Bone marrow (tissue), 2 donors: ENCODE measurements at regions not wholly inside any gene's neighbourhood (a gene's known extent, or its start where the extent isn't known, plus 50 kb on each side); places are given as distances from the start of the nearest gene placed in this dataset.

Source experiments
- DNase-seq, 2 donors: peaks; one replicate each; lab custom pipeline; 2025; lab: John Stamatoyannopoulos, UW

DNA sequence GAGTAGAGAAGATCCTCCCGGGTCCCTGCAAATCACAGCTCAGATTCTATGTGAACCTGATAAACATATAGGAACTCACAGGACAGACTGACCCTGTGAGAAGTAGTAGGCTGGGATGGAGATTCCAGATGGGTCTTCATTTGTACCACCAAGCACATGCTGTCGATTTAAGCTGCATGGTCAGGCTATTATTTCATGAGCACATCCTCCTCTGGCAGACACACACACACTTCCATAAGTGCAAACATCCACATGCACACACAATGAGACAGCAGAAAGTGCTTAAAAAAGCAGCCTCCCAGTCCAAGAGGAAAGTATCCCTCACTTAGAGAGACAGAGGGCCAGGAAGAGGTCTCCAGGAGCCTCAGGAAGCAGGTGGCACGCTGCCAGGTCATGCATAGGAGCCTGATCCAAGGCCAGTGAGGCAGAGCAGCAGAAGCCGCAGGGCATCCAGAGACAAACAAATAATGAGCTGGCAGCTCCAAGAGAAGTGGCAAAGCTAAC lies 131.8 kb downstream of the UNC5CL start:
- DNase-seq, result no peak

DNA sequence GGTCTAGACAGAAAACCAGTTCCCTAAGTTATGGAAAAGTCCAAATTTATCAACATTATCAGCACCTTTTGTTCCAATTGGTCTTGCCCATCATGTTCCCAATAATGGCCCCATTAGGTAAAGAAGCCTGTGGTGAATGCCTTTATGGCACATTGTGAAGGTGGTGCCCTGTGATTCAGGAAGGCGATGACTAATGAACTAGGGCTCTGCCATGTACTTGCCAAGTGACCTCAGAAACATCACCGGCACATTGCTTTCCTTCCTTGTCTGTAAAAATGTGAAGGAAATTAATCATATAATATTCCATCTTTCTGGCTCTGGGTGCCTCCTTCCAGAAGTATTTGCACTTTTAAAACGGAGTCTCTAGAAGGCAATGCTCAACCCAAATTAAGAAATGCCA lies 132.3 kb downstream of the UNC5CL start:
- DNase-seq, result no peak

DNA sequence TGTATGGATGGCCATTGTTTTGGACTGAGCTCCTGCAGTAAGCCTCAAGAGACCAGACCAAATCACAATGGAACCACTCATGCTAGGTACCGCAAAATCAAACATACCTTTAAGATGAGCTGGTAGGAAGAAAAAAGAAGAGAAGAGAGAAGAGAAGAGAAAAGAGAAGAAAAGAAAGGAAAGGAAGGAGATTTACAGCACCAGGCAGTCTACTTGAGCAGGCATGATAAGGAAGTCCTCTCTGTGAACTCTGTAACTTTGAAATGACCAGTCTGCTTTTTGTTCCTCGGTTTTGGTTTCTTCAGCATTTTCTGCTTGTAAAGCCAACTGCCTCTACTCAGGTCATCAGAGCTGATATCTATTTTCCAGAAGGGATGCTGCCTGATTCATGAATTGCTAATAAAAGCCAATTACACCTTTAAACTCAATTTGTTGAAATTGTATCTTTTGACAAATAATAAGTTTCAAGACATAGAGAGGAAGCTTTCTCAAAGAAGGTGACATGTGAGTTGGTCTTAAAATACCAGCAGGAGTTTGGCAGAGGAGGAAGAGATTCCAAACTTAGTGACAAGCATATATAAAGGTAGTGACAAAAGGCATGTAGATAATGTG lies 134.3 kb downstream of the UNC5CL start:
- no peak for DNase-seq

DNA sequence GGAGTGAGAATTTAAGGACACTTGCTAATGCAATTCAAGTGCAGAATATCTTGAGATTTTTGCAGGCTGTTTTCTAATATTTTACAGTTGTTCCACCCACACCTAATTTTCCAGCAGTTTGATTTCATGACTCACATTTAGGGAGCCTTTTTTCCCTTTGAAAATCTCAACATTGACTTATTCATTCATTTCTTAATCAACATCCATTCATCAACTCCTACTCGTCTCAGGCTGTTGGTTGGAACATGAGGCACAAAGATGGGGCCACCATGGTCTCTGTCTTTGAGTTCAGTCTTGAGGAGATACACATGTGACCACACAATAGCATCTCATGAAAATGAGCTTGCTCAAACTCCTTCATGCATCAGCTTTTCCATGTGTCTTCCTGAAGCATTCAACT lies 135.6 kb downstream of the UNC5CL start:
- DNase-seq, result no peak

DNA sequence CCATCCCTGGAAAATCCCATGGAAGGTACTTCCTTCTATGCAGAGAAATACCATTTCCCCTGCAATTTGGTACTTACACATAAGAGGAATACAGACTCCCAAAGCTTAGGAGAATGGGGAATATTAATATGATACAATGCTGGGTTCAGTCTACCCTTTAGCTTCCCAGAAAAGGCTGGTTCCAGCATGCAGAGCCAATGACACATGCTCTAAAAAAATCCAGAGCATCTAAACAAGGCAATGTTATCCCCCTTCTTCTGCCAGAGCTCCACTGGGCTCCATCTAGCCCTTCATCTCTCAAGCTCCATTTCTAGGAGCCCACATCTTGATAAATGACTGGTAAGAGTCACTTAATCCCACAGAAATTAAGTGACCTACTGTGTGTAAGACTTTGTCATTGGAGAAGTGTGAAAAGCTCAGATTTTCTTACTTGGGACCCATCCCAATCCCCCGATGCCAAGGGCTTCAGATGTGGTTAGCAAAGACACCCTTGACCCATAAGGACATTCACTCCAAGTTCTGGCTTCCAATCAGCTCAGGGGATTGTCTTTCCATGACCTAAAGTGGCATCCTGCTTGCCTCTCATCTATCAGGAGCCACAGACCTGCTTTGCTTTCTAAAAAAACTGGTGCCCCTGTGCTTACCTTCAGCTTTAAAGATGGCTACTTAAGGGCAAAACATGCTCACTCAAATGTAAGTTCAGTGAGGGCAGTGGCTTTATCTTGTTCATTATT lies 137.5 kb downstream of the UNC5CL start:
- no peak for DNase-seq

DNA sequence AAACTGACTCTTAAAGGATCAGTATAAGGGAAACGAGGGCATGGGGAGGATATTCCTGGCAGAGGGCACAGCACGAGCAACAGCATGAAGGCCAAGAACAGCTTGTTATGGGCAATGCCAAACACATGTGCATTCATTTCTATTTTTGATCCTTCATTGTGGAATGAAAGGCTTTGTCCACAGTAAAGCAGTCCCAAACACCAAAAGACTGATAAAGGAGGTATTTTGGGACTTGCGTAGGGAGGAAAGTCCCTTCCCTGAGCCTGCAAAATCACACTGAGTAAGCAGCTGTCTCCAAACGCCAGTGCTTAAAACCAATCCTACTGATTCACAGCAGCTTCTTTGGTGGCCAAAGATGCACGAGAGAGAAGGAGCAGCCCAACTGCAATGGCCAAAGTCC lies 138.2 kb downstream of the UNC5CL start:
- no peak for DNase-seq

DNA sequence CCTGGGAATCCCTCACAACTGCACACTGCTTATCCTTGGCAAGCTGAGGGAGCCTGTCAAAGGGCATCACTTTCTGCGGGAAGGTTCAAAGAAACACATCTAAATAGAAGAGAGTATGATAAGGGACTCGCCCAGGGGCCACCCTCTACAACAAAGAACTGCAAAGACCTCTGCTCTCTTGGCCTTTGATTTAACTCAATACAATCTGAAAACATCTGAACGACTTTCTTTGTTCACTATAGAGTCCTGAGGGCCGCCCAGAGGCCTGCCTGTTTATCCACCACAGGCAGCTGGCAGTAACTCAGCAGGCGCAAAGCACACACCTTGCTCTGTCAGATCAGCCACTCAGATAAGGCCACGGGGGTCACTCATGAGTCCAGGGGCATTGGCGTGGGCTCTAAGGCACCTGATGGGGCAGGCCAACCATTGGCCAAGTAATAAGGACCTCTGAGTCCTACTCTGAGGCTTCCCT lies 139.3 kb downstream of the UNC5CL start:
- DNase-seq, result no peak

DNA sequence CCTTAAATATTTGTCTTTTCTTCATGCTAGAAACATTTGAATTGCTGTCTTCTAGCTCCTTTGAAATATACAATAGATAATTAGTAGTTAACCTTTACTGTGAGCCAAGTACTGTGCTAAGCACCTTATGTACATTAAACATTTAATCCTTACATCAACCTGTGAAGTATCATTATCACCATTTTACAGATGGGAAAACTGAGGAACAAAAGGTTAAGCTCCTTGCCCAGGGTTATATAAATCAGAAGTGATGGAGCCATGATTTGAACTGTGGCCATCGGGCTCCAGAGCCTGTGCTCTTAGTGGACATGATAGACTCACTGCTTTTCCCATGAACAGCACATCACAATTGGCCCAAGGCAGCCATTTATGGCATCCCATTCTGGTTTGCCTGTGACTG lies 140.9 kb downstream of the UNC5CL start:
- DNase-seq, result no peak

DNA sequence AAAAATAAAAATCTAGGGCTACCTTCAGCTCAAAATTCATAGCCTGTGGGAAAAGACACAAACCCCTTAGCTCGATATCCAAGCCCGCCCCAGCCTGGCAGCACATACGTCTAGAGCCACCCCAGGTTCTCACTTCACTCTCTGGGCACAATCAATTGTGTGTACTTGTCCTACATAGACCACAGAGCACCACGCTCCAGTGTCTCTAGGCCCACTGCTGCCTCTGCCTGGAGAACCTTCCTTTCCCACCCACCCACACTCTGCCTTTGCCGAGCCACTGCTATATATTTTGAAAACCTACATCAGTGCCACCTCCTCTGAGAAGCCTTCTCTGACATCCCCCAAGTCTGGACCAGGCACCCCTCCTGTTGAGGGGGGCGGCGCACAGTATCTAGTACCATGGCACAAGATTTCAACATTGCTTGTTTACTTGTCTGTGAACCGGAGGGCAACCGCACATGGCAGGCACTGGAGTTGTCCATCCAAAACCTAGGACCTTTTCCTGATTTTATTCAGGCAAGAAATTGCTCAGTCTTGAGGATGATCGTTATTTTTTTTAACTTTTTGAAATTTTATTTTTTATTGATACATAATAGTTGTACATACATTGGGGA lies 141.5 kb downstream of the UNC5CL start:
- no peak for DNase-seq

DNA sequence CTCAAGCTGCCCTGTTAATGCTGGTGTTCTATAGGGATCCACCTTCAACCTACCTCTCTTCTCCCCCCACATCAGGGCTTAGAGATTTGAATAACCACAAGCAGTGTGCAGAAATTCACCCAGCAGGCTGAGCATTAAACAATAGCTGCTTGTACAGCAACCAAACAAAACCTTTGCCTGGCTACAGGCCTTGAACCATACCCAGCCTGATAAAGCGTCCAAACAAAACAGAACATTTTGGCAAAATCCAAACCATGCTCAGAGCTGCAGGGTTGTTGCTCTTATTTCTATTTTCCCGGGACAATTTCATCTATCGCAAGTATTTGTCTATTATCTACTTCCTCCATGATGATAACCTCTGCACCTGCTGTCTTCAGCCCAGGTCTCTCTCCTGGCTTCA lies 142.3 kb downstream of the UNC5CL start:
- DNase-seq, result no peak

DNA sequence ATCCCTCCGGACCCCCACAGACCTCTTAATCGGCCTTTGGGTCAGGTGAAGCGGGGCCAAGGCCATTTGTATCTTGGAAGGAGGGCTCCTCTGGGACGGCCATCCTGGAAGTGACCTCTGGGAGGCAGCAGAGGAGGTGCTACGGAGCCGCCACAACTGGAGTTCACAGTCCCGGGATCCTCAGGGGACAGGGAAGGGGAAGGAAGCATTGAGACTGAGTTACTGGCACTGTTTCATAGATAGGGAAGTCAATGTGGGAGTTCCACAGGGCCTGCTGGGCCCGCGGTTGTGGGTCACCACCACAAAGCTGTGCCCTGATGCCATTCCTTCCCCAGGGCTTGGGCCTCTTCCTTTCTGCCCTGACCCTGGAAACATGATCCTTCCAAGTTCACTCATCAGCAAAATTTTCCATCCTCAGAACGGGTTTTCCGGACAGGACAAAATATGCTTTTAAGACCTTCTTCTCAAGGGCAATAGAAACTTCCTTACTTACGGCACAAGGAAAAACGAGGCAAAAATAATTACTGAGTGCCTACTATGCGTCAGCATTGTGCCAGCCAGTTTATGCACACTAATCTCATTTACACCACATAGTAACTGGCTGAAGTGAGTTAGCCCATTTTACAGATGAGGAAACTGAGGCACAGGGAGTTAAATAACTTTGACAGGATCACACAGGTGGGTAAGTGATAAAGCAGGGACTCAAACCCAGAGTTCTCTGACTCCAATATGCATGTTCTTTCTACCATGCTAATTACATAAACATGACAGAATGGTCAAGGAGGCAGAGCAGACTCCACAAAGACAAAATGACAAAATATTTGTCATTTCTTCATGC lies 143.8 kb downstream of the UNC5CL start:
- no peak for DNase-seq

DNA sequence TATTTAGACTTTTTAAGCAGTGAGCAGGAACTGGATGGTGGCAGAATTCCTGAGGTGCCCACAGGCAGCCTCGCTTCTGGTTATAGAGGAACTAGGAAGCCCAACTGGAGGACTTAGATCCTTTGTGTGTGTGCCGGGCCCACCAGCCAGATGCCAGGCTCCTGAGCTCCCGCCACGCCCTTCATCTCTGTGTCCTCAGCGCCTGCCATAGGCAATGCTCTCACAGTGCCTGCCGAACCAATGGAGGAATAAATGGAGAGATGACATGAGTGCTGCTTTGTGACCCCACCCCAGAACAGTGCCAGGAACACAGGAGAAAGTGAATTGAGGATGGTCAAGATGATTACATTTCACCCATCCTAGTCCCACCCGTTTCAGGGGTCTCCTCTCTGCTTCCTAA lies 146.0 kb downstream of the UNC5CL start:
- DNase-seq, result no peak

DNA sequence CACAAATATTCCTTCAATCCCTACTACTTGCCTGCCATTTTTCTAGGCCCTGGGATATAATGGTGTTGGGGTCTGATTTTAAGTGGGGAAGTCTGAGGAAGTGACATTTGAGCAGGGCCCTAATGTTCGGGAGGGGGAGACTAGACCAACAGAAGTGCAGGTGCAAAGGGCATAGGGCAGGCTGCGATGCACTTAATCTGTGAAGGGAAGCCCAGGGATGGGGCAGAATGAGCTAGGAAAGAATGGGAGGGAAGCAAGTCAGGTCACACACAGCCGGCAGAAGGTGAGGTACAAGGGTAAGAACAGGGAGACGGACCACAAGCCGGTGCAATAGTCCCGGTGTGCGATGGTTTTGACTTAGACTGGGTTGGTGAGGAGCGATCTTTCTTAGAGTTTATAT lies 146.8 kb downstream of the UNC5CL start:
- DNase-seq, result no peak

DNA sequence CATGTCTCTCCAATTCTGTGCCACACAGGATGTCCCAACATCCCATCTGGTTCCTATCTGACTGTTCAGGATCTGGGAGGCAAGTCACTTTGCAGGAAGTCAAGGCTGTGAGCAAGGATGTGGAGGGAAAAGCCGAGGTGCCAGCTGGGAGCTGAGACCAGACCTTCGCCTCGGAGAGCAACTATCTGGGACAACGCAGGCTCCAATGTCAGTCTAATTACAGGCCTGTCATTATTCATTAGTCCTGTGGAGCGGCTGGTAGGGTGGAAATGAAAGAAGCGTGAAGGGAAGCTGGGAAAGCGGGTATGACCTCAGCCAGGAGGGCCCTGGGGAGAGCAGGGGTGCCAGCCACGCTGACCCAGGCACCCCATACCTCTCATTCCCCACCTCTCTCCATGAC lies 147.3 kb downstream of the UNC5CL start:
- no peak for DNase-seq

DNA sequence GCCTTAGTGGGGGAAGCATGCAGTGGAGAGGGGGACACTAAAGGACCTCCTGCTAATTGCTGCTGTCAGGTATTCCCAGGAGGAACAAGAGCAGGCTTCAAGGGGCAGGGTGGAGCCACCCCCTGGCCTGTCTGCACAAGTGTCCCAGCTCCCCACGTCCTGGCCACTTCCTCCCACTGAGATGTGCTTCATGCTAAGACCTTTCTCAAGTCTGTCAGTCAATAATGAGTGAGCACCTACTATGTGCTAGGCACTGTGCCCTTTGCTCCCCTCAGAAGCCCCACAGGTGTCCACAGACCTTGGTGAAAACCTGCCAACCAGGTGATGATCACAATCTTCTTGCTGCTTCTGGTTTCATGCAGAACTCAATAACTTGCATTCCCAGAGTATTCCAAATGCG lies 147.9 kb downstream of the UNC5CL start:
- DNase-seq, result no peak

DNA sequence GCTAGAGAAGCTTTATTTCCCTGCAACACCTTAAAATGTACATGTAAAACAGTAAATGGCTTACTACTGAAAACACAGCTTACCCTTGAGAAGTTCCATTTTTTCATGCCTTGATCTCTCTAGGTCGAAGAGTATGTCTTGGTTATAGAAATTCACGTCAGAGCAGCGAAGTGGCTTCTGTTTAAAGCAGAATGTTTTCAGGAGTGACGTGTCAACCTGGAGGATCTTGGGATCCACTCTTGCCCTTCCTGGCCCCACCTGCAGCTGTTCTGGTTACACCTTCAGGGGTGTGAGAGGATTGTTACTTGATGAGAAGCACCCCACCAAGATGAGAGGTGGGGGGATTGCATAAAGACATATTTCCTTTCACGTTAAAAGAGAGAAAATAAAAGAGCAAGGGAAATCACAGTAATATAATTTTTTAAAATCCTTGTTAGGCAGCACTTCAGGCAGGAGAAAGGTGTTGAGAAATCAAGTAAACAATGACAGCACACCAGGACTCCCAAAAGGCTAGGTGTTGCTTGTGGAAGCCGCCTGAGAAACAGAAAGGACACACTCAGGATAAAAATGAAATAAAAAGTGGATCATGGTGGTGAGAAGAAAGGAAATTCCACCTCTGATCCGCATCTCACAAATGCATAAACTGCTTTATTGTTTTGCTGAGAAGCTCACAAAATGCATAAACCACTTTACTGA lies 149.7 kb downstream of the UNC5CL start:
- DNase-seq, result no peak

DNA sequence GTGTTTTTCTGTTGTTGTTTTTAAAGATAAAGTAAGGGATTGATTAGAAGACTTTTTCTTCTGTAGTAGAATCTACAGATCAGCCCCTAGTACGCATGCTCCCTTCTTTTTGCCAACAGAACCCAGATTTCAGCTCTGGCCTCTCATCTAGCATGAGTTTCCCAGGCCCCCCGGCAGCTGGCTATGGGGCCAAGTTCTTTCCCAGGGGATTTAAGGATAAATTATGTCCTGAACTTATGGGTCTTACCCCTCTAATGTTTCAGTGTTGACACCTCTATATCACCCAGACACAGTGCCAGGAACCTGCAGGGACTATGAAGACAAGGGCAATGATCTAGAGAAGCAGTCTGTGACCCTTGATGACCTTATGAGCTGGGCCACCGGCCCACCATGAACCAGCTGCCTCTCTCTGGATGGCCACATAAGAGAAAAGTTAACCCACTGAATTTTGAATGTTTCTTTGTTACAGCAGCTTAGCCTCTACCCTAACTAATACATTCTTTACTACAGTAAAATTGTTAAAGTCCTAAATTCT lies 150.5 kb downstream of the UNC5CL start:
- no peak for DNase-seq

DNA sequence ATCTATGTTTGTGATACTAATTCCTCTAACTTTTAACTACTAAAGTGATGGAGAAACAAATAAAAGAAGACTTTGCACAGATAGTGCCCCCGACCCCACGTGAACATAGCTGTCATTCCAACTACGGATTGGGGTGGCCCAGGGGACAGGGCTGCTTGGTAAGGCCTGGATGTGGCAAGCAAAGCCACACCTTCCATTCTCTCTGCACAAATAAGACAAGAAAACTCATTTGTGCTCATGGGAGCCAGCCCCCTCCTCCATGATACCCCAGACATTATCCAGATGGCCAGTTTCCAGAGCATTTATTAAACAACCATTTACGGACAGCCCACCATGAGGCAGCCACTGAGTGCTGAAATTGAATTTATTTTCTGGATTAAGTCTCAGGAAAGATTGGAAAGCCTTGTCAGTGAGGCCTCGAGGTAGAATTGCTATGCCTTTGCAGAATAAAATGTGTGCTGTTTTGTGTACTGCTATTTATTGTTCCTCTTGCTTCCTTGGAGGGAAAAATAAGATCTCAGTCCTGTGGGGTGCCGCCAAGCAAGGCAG lies 151.2 kb downstream of the UNC5CL start:
- no peak for DNase-seq

DNA sequence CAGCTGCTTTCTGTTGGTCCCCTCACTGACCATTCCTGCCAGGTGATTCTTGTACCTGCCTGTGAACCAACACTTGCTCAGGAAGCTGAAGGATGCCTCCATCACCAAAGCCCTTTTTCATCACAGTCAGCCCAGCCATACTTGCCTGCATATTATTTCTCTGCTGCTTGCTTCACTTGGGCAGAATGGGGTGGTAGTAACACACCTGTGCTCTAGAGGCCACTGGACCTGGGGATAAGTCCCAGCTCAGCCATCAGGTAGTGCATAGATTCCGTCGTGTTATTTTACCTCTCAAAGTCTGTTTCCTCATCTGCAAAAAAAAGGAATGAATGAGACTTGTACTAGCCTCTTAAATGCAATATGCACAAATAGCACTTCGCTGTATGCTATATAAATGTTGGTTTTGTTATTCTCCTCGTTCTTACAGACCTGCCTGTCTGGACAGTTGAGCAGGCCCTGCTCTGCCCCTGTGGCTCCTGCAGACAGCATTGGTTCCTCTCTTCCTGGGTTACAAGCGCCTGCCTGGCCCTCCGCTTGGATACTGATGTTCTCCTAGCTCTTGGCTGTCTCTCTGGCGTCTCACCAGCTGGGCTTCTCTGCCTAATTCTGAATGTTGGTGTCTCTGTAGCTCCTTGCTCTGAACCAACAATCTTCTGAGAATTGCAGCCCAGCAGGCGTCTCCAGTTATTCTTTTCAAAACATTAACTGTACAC lies 151.8 kb downstream of the UNC5CL start:
- no peak for DNase-seq

DNA sequence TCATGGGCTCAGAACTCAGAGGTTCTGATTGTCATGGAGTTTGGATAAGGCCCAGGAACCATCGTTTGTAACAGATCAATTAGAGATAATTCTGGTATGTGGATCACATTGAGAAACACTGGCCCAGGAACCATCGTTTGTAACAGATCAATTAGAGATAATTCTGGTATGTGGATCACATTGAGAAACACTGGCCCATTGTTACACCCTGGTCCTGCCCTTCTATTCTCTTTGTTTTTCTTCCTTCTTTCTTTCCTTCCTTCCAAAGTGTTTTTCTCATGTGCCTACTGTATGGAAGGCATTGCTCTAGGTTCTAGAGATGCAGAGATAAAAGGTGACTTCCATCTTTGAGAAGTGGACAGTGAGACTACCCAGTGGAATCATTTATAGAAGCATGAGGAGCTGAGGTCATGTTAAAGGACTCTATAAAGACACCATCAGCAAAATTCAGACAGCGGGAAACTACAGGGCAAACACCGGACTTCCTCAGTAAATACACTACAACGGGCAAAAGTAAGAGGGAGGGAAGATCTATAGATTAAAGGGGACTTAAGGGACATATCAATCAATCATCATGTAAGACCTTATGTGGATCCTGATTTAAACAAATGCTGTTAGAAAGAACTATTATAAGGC lies 153.8 kb downstream of the UNC5CL start:
- DNase-seq, result no peak
